Tibial artery (tissue), 4 donors: ENCODE measurements at regions not wholly inside any gene's neighbourhood (a gene's known extent, or its start where the extent isn't known, plus 50 kb on each side); places are given as distances from the start of the nearest gene placed in this dataset.
A peak's percentile ranks its signal among the peaks of the same experiment; 100 is the strongest.

Experiments
- DNase-seq, 2 donors: peaks; one replicate each; pipeline ENCODE4 v3.0.0-alpha.2; 2019
- H3K27ac ChIP-seq, 2 donors: fragments of 200-600 bp; sonication (generic) in 1 of 2; 1 replicate in 1 of 2; 2 replicates in 1 of 2; pipeline ENCODE4 v1.5.1; 2018 to 2019; ENCODE audit warnings: mild to moderate bottlenecking in 1 of 2
- H3K27me3 ChIP-seq, 2 donors: fragments of 200-600 bp; sonication (generic) in 1 of 2; one replicate each; pipeline versions ENCODE4 v1.5.1 to v1.6.0; 2016 to 2019
- H3K36me3 ChIP-seq, 3 donors: fragments of 200-600 bp; sonication (generic) in 2 of 3; one replicate each; pipeline ENCODE4 v1.5.1; 2016 to 2019; ENCODE audit warnings: mild to moderate bottlenecking in 2 of 3
- H3K4me1 ChIP-seq, 4 donors: fragments of 200-600 bp; sonication (generic) in 2 of 4; 1 replicate in 3 of 4; 2 replicates in 1 of 4; pipeline ENCODE4 v1.5.1; 2016 to 2019
- H3K4me3 ChIP-seq, 2 donors: fragments of 200-600 bp; sonication (generic) in 1 of 2; 1 replicate in 1 of 2; 2 replicates in 1 of 2; pipeline ENCODE4 v1.5.1; 2018 to 2019; ENCODE audit warnings: mild to moderate bottlenecking in 2 of 2
- H3K9me3 ChIP-seq, 3 donors: fragments of 200-600 bp; sonication (generic) in 1 of 3; one replicate each; pipeline ENCODE4 v1.5.1; 2016 to 2019
- CTCF ChIP-seq, 2 experiments: fragments of 200-600 bp in 1 of 2; fragments of 450-650 bp in 1 of 2; IDR thresholded peaks; one replicate each; pipeline ENCODE4 v1.5.1; 2017 to 2019; ENCODE audit warnings: antibody characterized with exemption in 2 of 2, mild to moderate bottlenecking in 1 of 2, moderate library complexity in 1 of 2
- intact Hi-C: fragments of 100-400 bp; cut with DNase I; formaldehyde crosslinking; loops from one replicate; pipeline ENCODE4 v1.15.0; 2023; ENCODE audit warnings: low total_unique reads

- no peak for TF ChIP-seq CTCF (IDR thresholded peaks at IDR 0.05)
- no peaks in the 10 kb centered on the region for H3K9me3 ChIP-seq
- intact Hi-C loops: no loop called here
- no peaks in the 10 kb centered on the region for H3K27me3 ChIP-seq
- DNase-seq: peak in 1 of 2 donors; percentile 50
- no peak overlapping the region for H3K27ac ChIP-seq
- no peaks in the 10 kb centered on the region for H3K36me3 ChIP-seq
- H3K4me1 ChIP-seq: no peaks in the 10 kb centered on the region
- H3K4me3 ChIP-seq: no peak overlapping the region
Observed at GRCh38 chr17:77563439-77564102, 394.9 kb upstream of the TNRC6C start.

GRCh38 chr17:77564278-77564920 is 394.1 kb upstream of the TNRC6C start:
- intact Hi-C loops: no loop called here
- H3K27me3 ChIP-seq: no peaks in the 10 kb centered on the region

GRCh38 chr17:77565166-77565565 is 393.3 kb upstream of the TNRC6C start:
- no peak for TF ChIP-seq CTCF (IDR thresholded peaks at IDR 0.05)
- Histone ChIP-seq H3K9me3 (no peaks in the 10 kb centered on the region), H3K27ac (no peak overlapping the region), H3K4me1 (no peaks in the 10 kb centered on the region), H3K36me3 (no peaks in the 10 kb centered on the region), H3K4me3 (no peak overlapping the region), H3K27me3 (no peaks in the 10 kb centered on the region)
- peak in 1 of 2 donors; percentile 64 for DNase-seq
- intact Hi-C loops: no loop called here

More at GRCh38 chr17:77564278-77564920, 394.1 kb upstream of the TNRC6C start:
- H3K36me3 ChIP-seq: no peaks in the 10 kb centered on the region
- no peak overlapping the region for H3K4me3 ChIP-seq
- no peaks in the 10 kb centered on the region for H3K9me3 ChIP-seq
- no peak for TF ChIP-seq CTCF (IDR thresholded peaks at IDR 0.05)
- DNase-seq: peak in 1 of 2 donors; percentile 38
- no peaks in the 10 kb centered on the region for H3K4me1 ChIP-seq
- H3K27ac ChIP-seq: no peak overlapping the region

GRCh38 chr17:77566151-77566550 is 392.4 kb upstream of the TNRC6C start:
- intact Hi-C loops: no loop called here
- H3K4me3 ChIP-seq: no peak overlapping the region
- peaks cover 0 to 4% (median 3%) of the 10 kb centered on the region in 4 donors for H3K4me1 ChIP-seq
- no peak for TF ChIP-seq CTCF (IDR thresholded peaks at IDR 0.05)
- DNase-seq: peak in 1 of 2 donors; percentile 9
- H3K9me3 ChIP-seq: no peaks in the 10 kb centered on the region
- no peaks in the 10 kb centered on the region for H3K27me3 ChIP-seq
- H3K36me3 ChIP-seq: no peaks in the 10 kb centered on the region
- no peak overlapping the region for H3K27ac ChIP-seq

GRCh38 chr17:77566566-77567138 is 391.9 kb upstream of the TNRC6C start:
- peaks cover 0 to 9% (median 8%) of the 10 kb centered on the region in 4 donors for H3K4me1 ChIP-seq
- H3K27ac ChIP-seq: no peak overlapping the region
- no peak for TF ChIP-seq CTCF (IDR thresholded peaks at IDR 0.05)
- H3K36me3 ChIP-seq: no peaks in the 10 kb centered on the region
- intact Hi-C loops: no loop called here
- H3K27me3 ChIP-seq: no peaks in the 10 kb centered on the region
- no peak overlapping the region for H3K4me3 ChIP-seq
- H3K9me3 ChIP-seq: no peaks in the 10 kb centered on the region
- DNase-seq: peak in 1 of 2 donors; percentile 43
